ENCODE measurements at regions not wholly inside any gene's neighbourhood (a gene's known extent, or its start where the extent isn't known, plus 50 kb on each side); places are given as distances from the start of the nearest gene placed in this dataset.
"Not testable (repeated sequence)": the region's sequence is repeated elsewhere in the genome, so short reads cannot be mapped to it uniquely, and the experiment has no call there.

- no peak for DNase-seq (ENCODE audit: low read depth)
Measured at GRCh38 chr9:80538976-80539375, 967.2 kb downstream of the TLE4 start.

GRCh38 chr9:80522465-80522864 is 950.7 kb downstream of the TLE4 start:
- no peak for DNase-seq (ENCODE audit: low read depth)

GRCh38 chr9:80521151-80521550 is 949.4 kb downstream of the TLE4 start:
- no peak for DNase-seq (ENCODE audit: low read depth)

- no peak for DNase-seq (ENCODE audit: low read depth)
Measured at GRCh38 chr9:80520231-80520630, 948.5 kb downstream of the TLE4 start.

- DNase-seq (ENCODE audit: low read depth): no peak
Measured at GRCh38 chr9:80518441-80518840, 946.7 kb downstream of the TLE4 start.

- no peak for DNase-seq (ENCODE audit: low read depth)
Measured at GRCh38 chr9:80516679-80517078, 944.9 kb downstream of the TLE4 start.

GRCh38 chr9:80509358-80509757 is 937.6 kb downstream of the TLE4 start:
- DNase-seq (ENCODE audit: low read depth): no peak

GRCh38 chr9:80507611-80508010 is 935.8 kb downstream of the TLE4 start:
- no peak for DNase-seq (ENCODE audit: low read depth)

- DNase-seq (ENCODE audit: low read depth): no peak
Measured at GRCh38 chr9:80504601-80505230, 933.0 kb downstream of the TLE4 start.

- DNase-seq (ENCODE audit: low read depth): no peak
Measured at GRCh38 chr9:80503671-80504281, 932.0 kb downstream of the TLE4 start.

GRCh38 chr9:80502306-80502705 is 930.5 kb downstream of the TLE4 start:
- no peak for DNase-seq (ENCODE audit: low read depth)

- no peak for DNase-seq (ENCODE audit: low read depth)
Measured at GRCh38 chr9:80501635-80502034, 929.9 kb downstream of the TLE4 start.

GRCh38 chr9:80500300-80500699 is 928.5 kb downstream of the TLE4 start:
- no peak for DNase-seq (ENCODE audit: low read depth)

GRCh38 chr9:80498001-80498555 is 926.3 kb downstream of the TLE4 start:
- no peak for DNase-seq (ENCODE audit: low read depth)

GRCh38 chr9:80496901-80497556 is 925.3 kb downstream of the TLE4 start:
- DNase-seq (ENCODE audit: low read depth): no peak

GRCh38 chr9:80493258-80493657 is 921.5 kb downstream of the TLE4 start:
- DNase-seq (ENCODE audit: low read depth): no peak

- no peak for DNase-seq (ENCODE audit: low read depth)
Measured at GRCh38 chr9:80492221-80492620, 920.5 kb downstream of the TLE4 start.

- no peak for DNase-seq (ENCODE audit: low read depth)
Measured at GRCh38 chr9:80491086-80491696, 919.4 kb downstream of the TLE4 start.

- no peak for DNase-seq (ENCODE audit: low read depth)
Measured at GRCh38 chr9:80489329-80489728, 917.6 kb downstream of the TLE4 start.

GRCh38 chr9:80485420-80486250 is 913.9 kb downstream of the TLE4 start:
- no peak for DNase-seq (ENCODE audit: low read depth)

- not testable (repeated sequence) for DNase-seq (ENCODE audit: low read depth)
Measured at GRCh38 chr9:80482251-80482650, 910.5 kb downstream of the TLE4 start.

- DNase-seq (ENCODE audit: low read depth): no peak
Measured at GRCh38 chr9:80467632-80468031, 895.9 kb downstream of the TLE4 start.

All from stimulated activated CD8-positive, alpha-beta memory T cell treated with anti-CD3 and anti-CD28 coated beads, Interleukin-15, amount 100 ng/mL, for 1 hour (primary cell).